Adrenal gland (tissue), 9 donors: ENCODE measurements at regions not wholly inside any gene's neighbourhood (a gene's known extent, or its start where the extent isn't known, plus 50 kb on each side); places are given as distances from the start of the nearest gene placed in this dataset.

Experiments used
- DNase-seq, 7 donors: peaks; one replicate each; pipeline ENCODE4 v3.0.0-alpha.2; 2019 to 2020
- H3K27ac ChIP-seq, 5 donors: fragments of 200-600 bp; sonication (generic) in 4 of 5; 1 replicate in 3 of 5; 2 replicates in 2 of 5; pipeline versions ENCODE4 v1.5.1 to v1.8.0; 2016 to 2020; ENCODE audit warnings: mild to moderate bottlenecking in 1 of 5
- H3K27me3 ChIP-seq: fragments of 200-600 bp; 2 replicates; pipeline ENCODE4 v1.8.0; 2021
- H3K36me3 ChIP-seq, 2 donors: fragments of 200-600 bp; replicated peaks in 1 of 2; 1 replicate in 1 of 2; 2 replicates in 1 of 2; pipeline versions ENCODE4 v1.5.1 to v1.8.0; 2018 to 2022
- H3K4me1 ChIP-seq, 2 donors: fragments of 200-600 bp; replicated peaks in 1 of 2; 1 replicate in 1 of 2; 2 replicates in 1 of 2; pipeline versions ENCODE4 v1.5.1 to v1.8.0; 2018 to 2021
- H3K4me3 ChIP-seq, 4 donors: fragments of 200-600 bp; sonication (generic) in 3 of 4; one replicate each; pipeline ENCODE4 v1.5.1; 2016 to 2018
- H3K9me3 ChIP-seq, 3 donors: fragments of 200-600 bp; sonication (generic) in 1 of 3; replicated peaks in 1 of 3; 1 replicate in 2 of 3; 2 replicates in 1 of 3; pipeline versions ENCODE4 v1.5.1 to v1.8.0; 2016 to 2021
- CTCF ChIP-seq, 6 experiments: fragments of 450-650 bp in 4 of 6; fragments of 200-600 bp in 2 of 6; sonication (generic) in 1 of 6; IDR thresholded peaks; 1 replicate in 5 of 6; 2 replicates in 1 of 6; pipeline versions ENCODE4 v1.5.1 to v1.8.0; 2016 to 2021; ENCODE audit warnings: antibody characterized with exemption in 6 of 6, mild to moderate bottlenecking in 2 of 6, moderate library complexity in 1 of 6
- POLR2A ChIP-seq, 2 donors: fragments of 450-650 bp; IDR thresholded peaks; one replicate each; pipeline ENCODE4 v1.6.1; 2017; ENCODE audit warnings: antibody characterized with exemption in 2 of 2, mild to moderate bottlenecking in 2 of 2, moderate library complexity in 1 of 2
- WGBS, 4 donors: extraction: QIAGEN DNeasy Blood & Tissue Kit in 2 of 4; methylation state at CpG; one replicate each; pipeline versions ENCODE4 v1.1.5 to v1.1.7; 2013 to 2017; 5-methylcytosine and 5-hydroxymethylcytosine counted together
- intact Hi-C, 2 donors: fragments of 100-400 bp; cut with DNase I; formaldehyde crosslinking; loops; one replicate each; pipeline versions ENCODE4 v1.14.1 to v1.15.0; 2022 to 2023
- donor health status: healthy with polysubstance abuse.
- donor health status: Bipolar disorder and iron deficiency.
- donor health status: DM: yes; HTN: yes; CAD: no.
- donor health status: DM: no; HTN: no; CAD: no.
- donor health status: DM: no; HTN: no; CAD: no.

DNA sequence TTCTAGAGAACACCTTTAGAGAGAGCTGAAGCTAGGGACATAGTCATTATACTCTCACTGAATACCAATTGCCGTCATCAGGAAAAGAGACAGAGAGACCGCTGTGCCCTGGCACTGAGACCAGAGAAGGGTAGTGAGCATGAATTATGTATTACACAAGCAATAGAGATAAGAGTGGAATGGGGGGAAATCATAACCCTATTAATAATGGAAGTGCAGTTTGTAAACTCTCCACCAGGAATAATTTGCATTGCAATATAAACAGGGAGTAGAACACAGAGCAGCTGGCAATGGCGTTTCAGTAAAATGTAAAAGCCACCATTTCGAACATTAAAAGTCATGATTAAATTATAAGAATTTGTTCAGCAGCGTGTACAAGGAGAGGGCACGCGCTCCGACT lies 244.5 kb downstream of the MAFB start:
- intact Hi-C loops, result no loop called here
- Histone ChIP-seq H3K27ac (no peak overlapping the region), H3K27me3 (no peaks in the 10 kb centered on the region), H3K36me3 (no peaks in the 10 kb centered on the region), H3K9me3 (no peaks in the 10 kb centered on the region), H3K4me1 (no peaks in the 10 kb centered on the region), H3K4me3 (no peak overlapping the region)
- WGBS, 4 donors, result 83 to 86% (median 84%) methylated on average over 8 of the region's 8 CpGs
- no peak for TF ChIP-seq POLR2A (IDR thresholded peaks at IDR 0.05)
- no peak for DNase-seq

- Histone ChIP-seq H3K36me3 (no peaks in the 10 kb centered on the region), H3K9me3 (no peaks in the 10 kb centered on the region), H3K4me3 (no peak overlapping the region), H3K4me1 (no peaks in the 10 kb centered on the region), H3K27me3 (no peaks in the 10 kb centered on the region), H3K27ac (no peak overlapping the region)
- TF ChIP-seq CTCF (IDR thresholded peaks at IDR 0.05), result no peak
- TF ChIP-seq POLR2A (IDR thresholded peaks at IDR 0.05), result no peak
- 66 to 73% (median 69%) methylated on average over 5 of the region's 5 CpGs for WGBS, 4 donors
- no peak for DNase-seq
- intact Hi-C loops, result no loop called here
These were observed 245.3 kb downstream of the MAFB start for GRCh38 chr20:40443753-40444152.

DNA sequence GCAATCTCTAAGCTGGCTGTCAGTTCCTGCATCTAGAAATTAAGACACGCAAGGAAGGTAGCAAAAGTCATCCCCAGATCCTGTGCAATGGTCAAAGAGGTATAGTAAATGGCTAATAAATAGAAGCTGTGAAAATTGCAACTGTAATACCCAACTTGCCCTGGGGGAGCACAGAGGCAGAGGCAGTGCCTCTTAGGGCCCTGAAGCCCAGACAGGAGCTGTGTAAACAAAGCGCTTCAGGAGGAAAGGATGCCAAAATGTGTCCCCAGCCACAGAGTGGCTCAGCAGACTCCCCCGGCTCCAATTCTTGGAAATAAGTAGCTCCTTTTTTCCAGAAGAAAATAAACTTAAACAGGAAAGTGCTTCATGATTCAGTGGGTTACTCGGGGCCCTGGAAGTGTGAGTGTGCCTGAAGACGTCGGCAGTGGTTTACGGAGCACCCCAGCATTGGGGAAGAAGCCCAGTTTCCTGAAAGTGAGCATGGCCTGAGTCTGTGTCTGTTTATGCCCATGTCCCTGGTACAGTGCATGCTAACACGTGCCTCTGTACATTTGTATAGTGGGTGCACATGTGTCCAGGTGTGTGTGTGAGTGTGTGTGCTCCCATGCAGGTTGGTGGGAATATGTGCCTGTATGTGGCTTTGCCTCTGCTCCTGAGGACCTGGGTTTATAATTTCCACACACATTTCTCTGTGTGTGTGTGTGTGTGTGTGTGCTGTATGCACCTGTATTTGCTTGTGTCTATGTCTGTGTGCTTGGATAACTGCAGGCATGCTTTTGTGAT lies 246.7 kb downstream of the MAFB start:
- H3K4me3 ChIP-seq, result no peak overlapping the region
- 74 to 82% (median 74%) methylated on average over 7 to 8 of the region's 8 CpGs for WGBS, 4 donors
- H3K4me1 ChIP-seq, result no peaks in the 10 kb centered on the region
- no peaks in the 10 kb centered on the region for H3K36me3 ChIP-seq
- no peaks in the 10 kb centered on the region for H3K9me3 ChIP-seq
- no peak overlapping the region for H3K27ac ChIP-seq
- no peaks in the 10 kb centered on the region for H3K27me3 ChIP-seq
- peak in 1 of 7 donors; percentile 8 for DNase-seq
- intact Hi-C loops, result no loop called here
- TF ChIP-seq CTCF (IDR thresholded peaks at IDR 0.05), result no peak
- no peak for TF ChIP-seq POLR2A (IDR thresholded peaks at IDR 0.05)

- Histone ChIP-seq H3K36me3 (no peaks in the 10 kb centered on the region), H3K27ac (no peak overlapping the region), H3K9me3 (no peaks in the 10 kb centered on the region), H3K4me3 (no peak overlapping the region), H3K4me1 (no peaks in the 10 kb centered on the region), H3K27me3 (no peaks in the 10 kb centered on the region)
- no peak for DNase-seq
- intact Hi-C loops, result no loop called here
- 87 to 95% (median 92%) methylated on average over 3 of the region's 3 CpGs for WGBS, 4 donors
- TF ChIP-seq POLR2A (IDR thresholded peaks at IDR 0.05), result no peak
- no peak for TF ChIP-seq CTCF (IDR thresholded peaks at IDR 0.05)
These were observed 247.3 kb downstream of the MAFB start for GRCh38 chr20:40441771-40442170.
